ENCODE measurements at regions not wholly inside any gene's neighbourhood (a gene's known extent, or its start where the extent isn't known, plus 50 kb on each side); places are given as distances from the start of the nearest gene placed in this dataset.

GRCh38 chr14:37787879-37788494 lies 192.6 kb downstream of the TTC6 start (continued):
- peak; percentile 36; the same call in 1 of the 2 replicates for TF ChIP-seq RNF219 (CRISPR knock-in tag; IDR thresholded peaks at IDR 0.05)
- TF ChIP-seq ZMYM2 (CRISPR knock-in tag; IDR thresholded peaks at IDR 0.05), result peak; percentile 62; the same call in 1 of the 2 replicates
- TF ChIP-seq FOXA3 (CRISPR knock-in tag; IDR thresholded peaks at IDR 0.05), result peak; percentile 98
- peak; percentile 98 for TF ChIP-seq ZNF614 (CRISPR knock-in tag; IDR thresholded peaks at IDR 0.05; ENCODE audit: borderline replicate concordance)
- no peak; the same call in 1 of the 2 replicates for TF ChIP-seq ZNF574 (CRISPR knock-in tag; IDR thresholded peaks at IDR 0.05)
- TF ChIP-seq NR2F6 (IDR thresholded peaks at IDR 0.05), result no peak
- TF ChIP-seq NR2F6 (CRISPR knock-in tag; IDR thresholded peaks at IDR 0.05), result peak; percentile 67
- TF ChIP-seq ZNF549 (CRISPR knock-in tag; IDR thresholded peaks at IDR 0.05), result peak; percentile 88; the same call in 1 of the 2 replicates
- TF ChIP-seq ZNF773 (CRISPR knock-in tag; IDR thresholded peaks at IDR 0.05; ENCODE audit: borderline replicate concordance), result no peak; the same call in 1 of the 2 replicates
- TF ChIP-seq PHF21A (CRISPR knock-in tag; IDR thresholded peaks at IDR 0.05), result peak; percentile 72
- peak; percentile 62 for TF ChIP-seq HNF1B (CRISPR knock-in tag; IDR thresholded peaks at IDR 0.05)
- TF ChIP-seq POLR2AphosphoS2 (IDR thresholded peaks at IDR 0.05; ENCODE audit: low read depth, low read length), result no peak
- TF ChIP-seq ZFP1 (CRISPR knock-in tag; IDR thresholded peaks at IDR 0.05), result peak; percentile 87
- TF ChIP-seq HDAC6 (IDR thresholded peaks at IDR 0.05; ENCODE audit: low read depth, low read length), result no peak
- TF ChIP-seq TFE3 (CRISPR knock-in tag; IDR thresholded peaks at IDR 0.05), result peak; percentile 33; the same call in 1 of the 2 replicates
- TF ChIP-seq ZNF556 (CRISPR knock-in tag; IDR thresholded peaks at IDR 0.05; ENCODE audit: borderline replicate concordance), result peak; percentile 86; the same call in 1 of the 2 replicates
- TF ChIP-seq ZBTB25 (CRISPR knock-in tag; IDR thresholded peaks at IDR 0.05), result peak; percentile 78
- TF ChIP-seq ZNF792 (CRISPR knock-in tag; IDR thresholded peaks at IDR 0.05), result peak; percentile 84; the same call in 1 of the 2 replicates
- peak; percentile 41; the same call in 1 of the 2 replicates for TF ChIP-seq JUND (CRISPR knock-in tag; IDR thresholded peaks at IDR 0.05)
- 0 out of 2 replicates have a peak, but pooled peaks have one; percentile 19 for TF ChIP-seq PBX2 (CRISPR knock-in tag; IDR thresholded peaks at IDR 0.05)
